CD4-positive, alpha-beta T cell treated with Interleukin-6 for 4 hours (primary cell): ENCODE measurements at regions not wholly inside any gene's neighbourhood (a gene's known extent, or its start where the extent isn't known, plus 50 kb on each side); places are given as distances from the start of the nearest gene placed in this dataset.
"Not testable (repeated sequence)": the region's sequence is repeated elsewhere in the genome, so short reads cannot be mapped to it uniquely, and the experiment has no call there.

Source experiments
- DNase-seq: peaks from one replicate; pipeline ENCODE4 v3.0.0-alpha.2; 2020; ENCODE audit warnings: mixed read lengths

GRCh38 chr11:116360221-116360941 is 412.4 kb downstream of the BUD13 start:
- DNase-seq, result no peak

- DNase-seq, result no peak
Measured at GRCh38 chr11:116357784-116358544, 414.8 kb downstream of the BUD13 start.

GRCh38 chr11:116356451-116356850 is 416.3 kb downstream of the BUD13 start:
- DNase-seq, result no peak

GRCh38 chr11:116355104-116355503 is 417.7 kb downstream of the BUD13 start:
- no peak for DNase-seq

- no peak for DNase-seq
Measured at GRCh38 chr11:116353589-116353988, 419.2 kb downstream of the BUD13 start.

- no peak for DNase-seq
Measured at GRCh38 chr11:116352881-116353280, 419.9 kb downstream of the BUD13 start.

GRCh38 chr11:116348226-116348625 is 424.6 kb downstream of the BUD13 start:
- DNase-seq, result no peak

GRCh38 chr11:116345575-116345974 is 427.2 kb downstream of the BUD13 start:
- DNase-seq, result no peak

GRCh38 chr11:116344601-116345000 is 428.2 kb downstream of the BUD13 start:
- DNase-seq, result no peak

GRCh38 chr11:116343270-116343669 is 429.5 kb downstream of the BUD13 start:
- no peak for DNase-seq

GRCh38 chr11:116342148-116342547 is 430.6 kb downstream of the BUD13 start:
- no peak for DNase-seq

- no peak for DNase-seq
Measured at GRCh38 chr11:116339306-116340098, 433.3 kb downstream of the BUD13 start.

GRCh38 chr11:116338500-116338899 is 434.3 kb downstream of the BUD13 start:
- DNase-seq, result not testable (repeated sequence)

GRCh38 chr11:116336540-116336939 is 436.2 kb downstream of the BUD13 start:
- no peak for DNase-seq

- DNase-seq, result no peak
Measured at GRCh38 chr11:116335891-116336290, 436.9 kb downstream of the BUD13 start.

GRCh38 chr11:116335078-116335477 is 437.7 kb downstream of the BUD13 start:
- DNase-seq, result no peak

- DNase-seq, result no peak
Measured at GRCh38 chr11:116334596-116334995, 438.2 kb downstream of the BUD13 start.

- no peak for DNase-seq
Measured at GRCh38 chr11:116333001-116333535, 439.7 kb downstream of the BUD13 start.

GRCh38 chr11:116332391-116332790 is 440.4 kb downstream of the BUD13 start:
- no peak for DNase-seq

- DNase-seq, result no peak
Measured at GRCh38 chr11:116331381-116331780, 441.4 kb downstream of the BUD13 start.

- DNase-seq, result no peak
Measured at GRCh38 chr11:116330439-116331185, 442.2 kb downstream of the BUD13 start.

GRCh38 chr11:116329354-116330090 is 443.3 kb downstream of the BUD13 start:
- DNase-seq, result no peak
